ENCODE measurements at regions not wholly inside any gene's neighbourhood (a gene's known extent, or its start where the extent isn't known, plus 50 kb on each side); places are given as distances from the start of the nearest gene placed in this dataset.

DNA sequence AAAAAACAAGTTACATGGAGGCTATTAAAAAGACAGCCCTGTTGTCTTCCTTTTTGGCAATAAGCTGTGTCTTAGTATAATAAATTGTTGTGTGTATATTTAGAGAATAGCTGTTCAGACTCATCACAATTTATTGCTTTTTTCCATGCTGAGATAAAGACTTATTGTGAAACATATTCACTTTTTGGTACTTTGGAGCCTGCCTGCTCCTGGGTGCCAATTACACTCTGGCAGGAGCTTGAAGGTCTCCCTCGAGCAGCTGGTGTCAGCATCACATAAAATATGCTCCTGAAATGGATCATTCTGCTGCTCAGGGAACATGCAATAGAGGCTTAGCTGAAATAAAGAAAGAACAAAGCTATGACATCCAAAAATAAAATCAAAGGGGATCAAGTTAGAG is 211.6 kb upstream of the DKK2 start:
- H3K27ac ChIP-seq (ENCODE audit: low read depth in 1 of 2, low read length in 2 of 2), result no peak overlapping the region
- 8% methylated on average over 1 of the region's 1 CpG for WGBS, 2 donors
- ATAC-seq (ENCODE audit: low FRiP score) (peak; percentile 74), DNase-seq (peak in 1 of 2 donors; percentile 10)
- no peaks in the 10 kb centered on the region for H3K4me1 ChIP-seq (ENCODE audit: control insufficient read depth in 1 of 2, insufficient read depth in 2 of 2, low read length in 2 of 2)
- no peak overlapping the region for H3K4me3 ChIP-seq (ENCODE audit: low read length in 2 of 2)
- H3K27me3 ChIP-seq (ENCODE audit: control insufficient read depth in 1 of 2, insufficient read depth in 2 of 2, low read length in 1 of 2), result no peaks in the 10 kb centered on the region
- H3K36me3 ChIP-seq (ENCODE audit: control insufficient read depth in 1 of 2, insufficient read depth in 2 of 2, low read length in 1 of 2), result no peaks in the 10 kb centered on the region
- H3K9me3 ChIP-seq (ENCODE audit: control insufficient read depth, low read length), result no peaks in the 10 kb centered on the region
- intact Hi-C loops (cut with DNase I), result no loop called here

DNA sequence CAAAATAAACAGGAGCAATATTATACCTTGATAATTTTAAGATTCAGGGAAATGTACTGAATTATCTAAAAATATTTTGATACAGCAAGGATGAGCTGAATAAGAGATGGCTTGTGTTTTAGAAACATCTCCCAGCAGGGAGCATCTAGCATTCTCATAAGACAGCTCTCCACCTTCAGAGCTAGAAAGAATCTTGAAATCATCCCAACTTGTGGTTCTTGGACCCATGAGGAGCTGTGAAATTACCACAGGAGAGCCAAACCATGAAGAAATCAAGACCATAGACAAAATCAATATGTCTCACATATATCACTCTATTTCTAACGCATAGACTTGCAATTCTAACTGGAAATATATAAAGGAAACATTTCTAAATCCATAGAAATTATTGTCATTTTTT is 210.6 kb upstream of the DKK2 start:
- intact Hi-C loops (cut with DNase I), result no loop called here
- WGBS, 2 donors, result 92 to 93% methylated on average over 1 of the region's 1 CpG
- Histone ChIP-seq H3K36me3 (ENCODE audit: control insufficient read depth in 1 of 2, insufficient read depth in 2 of 2, low read length in 1 of 2) (no peaks in the 10 kb centered on the region), H3K9me3 (ENCODE audit: control insufficient read depth, low read length) (no peaks in the 10 kb centered on the region), H3K4me1 (ENCODE audit: control insufficient read depth in 1 of 2, insufficient read depth in 2 of 2, low read length in 2 of 2) (no peaks in the 10 kb centered on the region), H3K27me3 (ENCODE audit: control insufficient read depth in 1 of 2, insufficient read depth in 2 of 2, low read length in 1 of 2) (no peaks in the 10 kb centered on the region), H3K4me3 (ENCODE audit: low read length in 2 of 2) (no peak overlapping the region), H3K27ac (ENCODE audit: low read depth in 1 of 2, low read length in 2 of 2) (no peak overlapping the region)
- no peak for DNase-seq
- ATAC-seq (ENCODE audit: low FRiP score), result no peak

DNA sequence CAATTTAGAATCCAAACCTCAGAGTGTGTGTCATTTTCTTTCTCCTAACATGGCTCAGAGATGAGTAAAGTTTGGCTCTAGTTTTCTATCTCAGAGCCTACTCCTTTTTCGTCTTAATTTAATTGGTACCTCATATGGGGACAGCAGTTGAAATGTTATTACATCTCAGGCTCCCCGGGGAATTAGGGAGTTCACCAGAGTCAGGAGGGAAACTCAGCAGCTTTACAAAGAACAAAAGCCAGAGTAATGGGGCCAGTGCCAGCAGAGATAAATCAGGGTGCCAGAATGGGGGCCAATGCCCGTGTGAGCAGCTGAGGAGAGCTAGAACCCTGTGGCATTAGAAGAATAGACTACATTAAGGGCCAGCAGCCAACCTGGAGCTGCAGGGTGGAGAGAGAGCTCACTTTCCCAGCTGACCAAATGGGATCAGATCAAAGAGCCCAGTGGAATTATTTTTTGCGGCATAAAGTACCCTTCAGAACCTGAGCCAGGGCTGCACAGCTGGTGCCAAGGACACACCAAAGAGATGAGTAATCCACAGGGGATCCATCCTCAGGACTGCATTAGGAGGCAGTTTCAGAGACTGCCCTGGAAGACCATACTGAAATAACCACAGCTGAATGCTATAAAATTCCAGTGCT is 207.1 kb upstream of the DKK2 start:
- DNase-seq (no peak), ATAC-seq (ENCODE audit: low FRiP score) (peak; percentile 11)
- H3K9me3 ChIP-seq (ENCODE audit: control insufficient read depth, low read length), result no peaks in the 10 kb centered on the region
- H3K4me3 ChIP-seq (ENCODE audit: low read length in 2 of 2), result no peak overlapping the region
- no peak overlapping the region for H3K27ac ChIP-seq (ENCODE audit: low read depth in 1 of 2, low read length in 2 of 2)
- no peaks in the 10 kb centered on the region for H3K36me3 ChIP-seq (ENCODE audit: control insufficient read depth in 1 of 2, insufficient read depth in 2 of 2, low read length in 1 of 2)
- H3K27me3 ChIP-seq (ENCODE audit: control insufficient read depth in 1 of 2, insufficient read depth in 2 of 2, low read length in 1 of 2), result no peaks in the 10 kb centered on the region
- H3K4me1 ChIP-seq (ENCODE audit: control insufficient read depth in 1 of 2, insufficient read depth in 2 of 2, low read length in 2 of 2), result no peaks in the 10 kb centered on the region
- WGBS, 2 donors, result 31 to 33% methylated on average over 4 of the region's 4 CpGs
- intact Hi-C loops (cut with DNase I), result no loop called here

DNA sequence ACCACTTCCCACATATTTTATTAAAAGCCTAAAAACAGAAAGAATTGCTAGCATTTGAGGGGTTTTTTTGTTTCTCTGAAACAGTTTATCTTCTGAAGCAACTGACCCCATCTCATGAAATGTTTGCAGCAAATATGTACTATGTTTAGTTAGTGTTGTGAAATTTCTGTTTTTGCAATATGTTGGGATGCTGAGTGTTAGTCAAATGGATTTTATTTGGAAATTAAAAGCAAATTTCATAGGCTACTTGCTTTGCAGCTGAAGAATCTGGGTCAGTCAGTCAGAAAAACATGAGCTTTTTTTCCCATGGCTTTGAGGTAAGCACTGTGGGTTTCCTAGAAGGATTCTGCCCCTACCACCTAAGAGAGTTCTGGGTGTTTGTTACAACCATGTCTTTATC is 184.9 kb upstream of the DKK2 start:
- Histone ChIP-seq H3K9me3 (ENCODE audit: control insufficient read depth, low read length) (no peaks in the 10 kb centered on the region), H3K4me3 (ENCODE audit: low read length in 2 of 2) (no peak overlapping the region), H3K27me3 (ENCODE audit: control insufficient read depth in 1 of 2, insufficient read depth in 2 of 2, low read length in 1 of 2) (no peaks in the 10 kb centered on the region), H3K4me1 (ENCODE audit: control insufficient read depth in 1 of 2, insufficient read depth in 2 of 2, low read length in 2 of 2) (no peaks in the 10 kb centered on the region), H3K36me3 (ENCODE audit: control insufficient read depth in 1 of 2, insufficient read depth in 2 of 2, low read length in 1 of 2) (no peaks in the 10 kb centered on the region), H3K27ac (ENCODE audit: low read depth in 1 of 2, low read length in 2 of 2) (no peak overlapping the region)
- DNase-seq, result no peak
- no peak for ATAC-seq (ENCODE audit: low FRiP score)
- intact Hi-C loops (cut with DNase I), result no loop called here

DNA sequence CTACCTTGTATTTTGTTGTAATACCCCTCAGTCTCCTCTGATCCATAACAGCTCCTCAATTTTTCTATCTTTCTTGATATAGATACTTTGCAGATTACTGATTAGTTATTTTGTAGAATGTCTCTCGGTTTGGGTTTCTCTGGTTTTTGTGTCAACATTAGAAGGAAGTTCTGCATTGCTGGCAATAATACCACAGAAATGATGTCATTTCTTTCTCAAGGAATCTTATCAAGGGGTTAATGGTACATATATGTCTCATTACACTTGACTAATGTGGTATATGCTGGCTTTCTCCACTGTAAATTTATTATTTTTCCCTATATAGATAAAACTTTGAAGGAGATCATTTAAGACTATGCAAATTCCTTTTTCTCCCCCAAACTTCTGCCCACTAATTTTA is 183.6 kb upstream of the DKK2 start:
- Histone ChIP-seq H3K4me3 (ENCODE audit: low read length in 2 of 2) (no peak overlapping the region), H3K36me3 (ENCODE audit: control insufficient read depth in 1 of 2, insufficient read depth in 2 of 2, low read length in 1 of 2) (no peaks in the 10 kb centered on the region), H3K4me1 (ENCODE audit: control insufficient read depth in 1 of 2, insufficient read depth in 2 of 2, low read length in 2 of 2) (no peaks in the 10 kb centered on the region), H3K27ac (ENCODE audit: low read depth in 1 of 2, low read length in 2 of 2) (no peak overlapping the region), H3K9me3 (ENCODE audit: control insufficient read depth, low read length) (no peaks in the 10 kb centered on the region), H3K27me3 (ENCODE audit: control insufficient read depth in 1 of 2, insufficient read depth in 2 of 2, low read length in 1 of 2) (no peaks in the 10 kb centered on the region)
- no peak for ATAC-seq (ENCODE audit: low FRiP score)
- intact Hi-C loops (cut with DNase I), result no loop called here
- DNase-seq, result no peak
- WGBS, 2 donors, result 27 to 32% methylated on average over 1 of the region's 1 CpG

DNA sequence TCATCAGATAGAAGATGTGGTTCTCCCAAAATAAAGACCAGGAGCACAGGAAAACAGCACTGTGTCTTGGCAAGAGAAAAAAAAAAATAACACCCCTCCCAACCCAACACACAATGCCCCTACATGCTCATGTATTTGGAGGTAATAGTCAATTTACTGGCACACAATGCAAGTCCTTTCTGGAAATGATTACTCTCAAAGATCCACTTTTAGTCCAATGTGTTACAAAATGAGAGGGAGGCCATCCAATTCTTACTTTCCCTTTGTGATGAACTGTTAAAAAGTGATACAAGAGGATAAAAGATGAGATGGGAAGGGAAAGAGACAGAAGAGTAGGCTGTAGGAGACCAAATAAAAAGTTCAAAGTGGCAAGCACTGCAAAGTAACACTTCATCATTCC is 180.3 kb upstream of the DKK2 start:
- no peak for DNase-seq
- no peak for ATAC-seq (ENCODE audit: low FRiP score)
- H3K36me3 ChIP-seq (ENCODE audit: control insufficient read depth in 1 of 2, insufficient read depth in 2 of 2, low read length in 1 of 2), result no peaks in the 10 kb centered on the region
- no peak overlapping the region for H3K27ac ChIP-seq (ENCODE audit: low read depth in 1 of 2, low read length in 2 of 2)
- intact Hi-C loops (cut with DNase I), result no loop called here
- no peaks in the 10 kb centered on the region for H3K9me3 ChIP-seq (ENCODE audit: control insufficient read depth, low read length)
- no peaks in the 10 kb centered on the region for H3K4me1 ChIP-seq (ENCODE audit: control insufficient read depth in 1 of 2, insufficient read depth in 2 of 2, low read length in 2 of 2)
- H3K27me3 ChIP-seq (ENCODE audit: control insufficient read depth in 1 of 2, insufficient read depth in 2 of 2, low read length in 1 of 2), result no peaks in the 10 kb centered on the region
- no peak overlapping the region for H3K4me3 ChIP-seq (ENCODE audit: low read length in 2 of 2)

DNA sequence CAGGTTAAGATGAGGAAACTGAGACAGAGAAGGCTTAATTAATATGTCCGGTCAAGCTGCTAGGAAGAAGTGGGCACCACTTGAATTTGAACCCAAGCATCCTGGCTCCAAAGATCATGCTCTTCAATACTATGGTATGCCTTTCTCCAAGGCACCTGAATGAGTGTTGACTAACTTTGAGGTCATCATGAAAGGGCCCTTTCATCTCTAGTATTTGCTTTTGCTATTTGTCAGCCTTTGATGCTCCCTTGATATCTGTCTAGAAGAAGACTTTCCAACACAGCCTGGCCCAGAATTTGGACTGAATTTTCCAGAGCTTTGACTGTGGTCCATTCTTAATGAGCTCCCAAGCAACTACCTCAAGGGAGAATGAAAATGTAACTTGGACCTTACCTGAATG is 179.1 kb upstream of the DKK2 start:
- WGBS, 2 donors, result 97 to 100% methylated on average over 1 of the region's 1 CpG
- H3K27ac ChIP-seq (ENCODE audit: low read depth in 1 of 2, low read length in 2 of 2), result no peak overlapping the region
- H3K27me3 ChIP-seq (ENCODE audit: control insufficient read depth in 1 of 2, insufficient read depth in 2 of 2, low read length in 1 of 2), result no peaks in the 10 kb centered on the region
- H3K9me3 ChIP-seq (ENCODE audit: control insufficient read depth, low read length), result no peaks in the 10 kb centered on the region
- H3K4me1 ChIP-seq (ENCODE audit: control insufficient read depth in 1 of 2, insufficient read depth in 2 of 2, low read length in 2 of 2), result no peaks in the 10 kb centered on the region
- intact Hi-C loops (cut with DNase I), result no loop called here
- H3K4me3 ChIP-seq (ENCODE audit: low read length in 2 of 2), result no peak overlapping the region
- ATAC-seq (ENCODE audit: low FRiP score) (no peak), DNase-seq (no peak)
- H3K36me3 ChIP-seq (ENCODE audit: control insufficient read depth in 1 of 2, insufficient read depth in 2 of 2, low read length in 1 of 2), result no peaks in the 10 kb centered on the region

DNA sequence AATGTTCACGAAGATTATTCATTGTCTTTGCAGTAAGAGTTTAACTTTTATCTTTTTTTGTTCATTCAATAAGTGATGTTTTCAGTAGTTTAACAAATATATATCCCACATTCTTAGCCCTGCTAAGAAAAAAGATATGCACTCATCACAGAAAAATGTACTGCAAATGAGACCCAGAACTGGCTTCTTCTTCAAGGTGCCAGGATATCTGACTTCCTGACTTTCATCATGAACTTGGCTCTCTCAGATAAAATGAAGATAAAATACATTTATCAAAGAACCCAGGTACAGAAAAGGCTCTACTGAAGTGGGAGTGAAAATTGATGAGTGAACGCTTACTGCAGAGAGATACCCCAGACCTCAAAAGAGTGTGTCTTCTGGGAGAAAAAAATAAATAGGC is 177.8 kb upstream of the DKK2 start:
- ATAC-seq (ENCODE audit: low FRiP score), result no peak
- intact Hi-C loops (cut with DNase I), result no loop called here
- Histone ChIP-seq H3K36me3 (ENCODE audit: control insufficient read depth in 1 of 2, insufficient read depth in 2 of 2, low read length in 1 of 2) (no peaks in the 10 kb centered on the region), H3K27me3 (ENCODE audit: control insufficient read depth in 1 of 2, insufficient read depth in 2 of 2, low read length in 1 of 2) (no peaks in the 10 kb centered on the region), H3K9me3 (ENCODE audit: control insufficient read depth, low read length) (no peaks in the 10 kb centered on the region), H3K4me1 (ENCODE audit: control insufficient read depth in 1 of 2, insufficient read depth in 2 of 2, low read length in 2 of 2) (no peaks in the 10 kb centered on the region), H3K4me3 (ENCODE audit: low read length in 2 of 2) (no peak overlapping the region), H3K27ac (ENCODE audit: low read depth in 1 of 2, low read length in 2 of 2) (no peak overlapping the region)
- DNase-seq, result no peak
- 89 to 90% methylated on average over 2 of the region's 2 CpGs for WGBS, 2 donors

DNA sequence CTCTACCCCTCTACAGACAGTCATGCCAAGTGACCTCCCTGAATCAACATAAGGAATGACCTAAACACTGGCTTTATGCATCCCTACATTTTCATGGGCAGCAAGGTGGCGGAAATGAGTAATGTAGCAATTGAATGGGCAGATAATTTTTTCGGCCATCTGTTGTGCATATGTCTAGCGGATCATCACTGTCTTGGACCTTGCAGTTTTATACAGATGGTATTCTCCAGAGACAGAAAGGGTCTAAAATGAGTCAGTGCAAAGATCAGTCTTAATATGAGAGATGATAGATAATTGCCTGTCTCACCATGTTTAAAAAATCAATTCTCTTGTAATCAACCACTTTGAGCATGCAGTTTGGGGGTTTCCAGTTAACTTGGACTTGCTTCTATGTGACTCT is 177.3 kb upstream of the DKK2 start:
- intact Hi-C loops (cut with DNase I), result no loop called here
- no peaks in the 10 kb centered on the region for H3K4me1 ChIP-seq (ENCODE audit: control insufficient read depth in 1 of 2, insufficient read depth in 2 of 2, low read length in 2 of 2)
- H3K27ac ChIP-seq (ENCODE audit: low read depth in 1 of 2, low read length in 2 of 2), result no peak overlapping the region
- no peaks in the 10 kb centered on the region for H3K36me3 ChIP-seq (ENCODE audit: control insufficient read depth in 1 of 2, insufficient read depth in 2 of 2, low read length in 1 of 2)
- no peak overlapping the region for H3K4me3 ChIP-seq (ENCODE audit: low read length in 2 of 2)
- WGBS, 2 donors, result 96 to 97% methylated on average over 3 of the region's 3 CpGs
- no peaks in the 10 kb centered on the region for H3K27me3 ChIP-seq (ENCODE audit: control insufficient read depth in 1 of 2, insufficient read depth in 2 of 2, low read length in 1 of 2)
- no peaks in the 10 kb centered on the region for H3K9me3 ChIP-seq (ENCODE audit: control insufficient read depth, low read length)
- no peak for ATAC-seq (ENCODE audit: low FRiP score)
- DNase-seq, result no peak
